Keratinocyte (primary cell): ENCODE measurements at regions not wholly inside any gene's neighbourhood (a gene's known extent, or its start where the extent isn't known, plus 50 kb on each side); places are given as distances from the start of the nearest gene placed in this dataset.
A peak's percentile ranks its signal among the peaks of the same experiment; 100 is the strongest.

Source experiments
- DNase-seq: peaks from one replicate; pipeline ENCODE4 v3.0.0-alpha.2; 2011; ENCODE audit warnings: low read depth, missing footprints, low spot score
- FAIRE-seq: peaks from 2 replicates; lab custom pipeline; 2011; peaks lifted over from hg19 to GRCh38; lab: Jason Lieb, UNC
- H2AFZ ChIP-seq: 2 replicates; pipeline ENCODE4 v1.6.0; 2012; ENCODE audit warnings: low read length, control low read depth, inconsistent platforms; ENCODE audit not compliant: control insufficient read depth
- H3K27ac ChIP-seq: 2 replicates; pipeline ENCODE4 v1.5.1; 2011; ENCODE audit warnings: low read length; ENCODE audit not compliant: control insufficient read depth, insufficient read depth
- H3K27me3 ChIP-seq: 3 replicates; pipeline ENCODE4 v1.6.0; 2011; ENCODE audit warnings: low read length; ENCODE audit not compliant: control insufficient read depth, insufficient read depth; ENCODE audit errors: extremely low read depth
- H3K36me3 ChIP-seq, 2 experiments: 2 replicates in 1 of 2; 3 replicates in 1 of 2; pipeline ENCODE4 v1.5.1; 2011; ENCODE audit warnings: low read length in 2 of 2, mild to moderate bottlenecking in 1 of 2; ENCODE audit not compliant: control insufficient read depth in 2 of 2, insufficient read depth in 2 of 2; ENCODE audit errors: extremely low read depth in 1 of 2
- H3K4me1 ChIP-seq: 3 replicates; pipeline ENCODE4 v1.5.1; 2011; ENCODE audit warnings: low read length; ENCODE audit not compliant: control insufficient read depth, insufficient read depth; ENCODE audit errors: extremely low read depth
- H3K4me2 ChIP-seq: 3 replicates; pipeline ENCODE4 v1.6.0; 2011; ENCODE audit warnings: low read depth, low read length; ENCODE audit not compliant: control insufficient read depth, insufficient read depth; ENCODE audit errors: extremely low read depth
- H3K4me3 ChIP-seq, 3 experiments: fragments of 200-600 bp in 1 of 3; sonication (generic) in 1 of 3; 2 replicates in 2 of 3; 3 replicates in 1 of 3; pipeline ENCODE4 v1.5.1; 2011 to 2016; ENCODE audit warnings: low read length in 3 of 3, mild to moderate bottlenecking in 3 of 3, control low read depth in 2 of 3, inconsistent platforms in 1 of 3, low read depth in 1 of 3, mixed read lengths in 1 of 3, mixed run types in 1 of 3, moderate library complexity in 1 of 3; ENCODE audit not compliant: control insufficient read depth in 2 of 3, insufficient read depth in 2 of 3; ENCODE audit errors: extremely low read depth in 1 of 3
- H3K79me2 ChIP-seq: 2 replicates; pipeline ENCODE4 v1.6.0; 2012; ENCODE audit warnings: low read length; ENCODE audit not compliant: control insufficient read depth, insufficient read depth
- H3K9ac ChIP-seq: 3 replicates; pipeline ENCODE4 v1.6.0; 2011; ENCODE audit warnings: low read length; ENCODE audit not compliant: control insufficient read depth, insufficient read depth; ENCODE audit errors: extremely low read depth
- H3K9me1 ChIP-seq: 3 replicates; pipeline ENCODE4 v1.6.0; 2011; ENCODE audit warnings: low read length; ENCODE audit not compliant: control insufficient read depth, insufficient read depth; ENCODE audit errors: extremely low read depth
- H3K9me3 ChIP-seq: 2 replicates; pipeline ENCODE4 v1.5.1; 2012; ENCODE audit warnings: low read depth, low read length; ENCODE audit not compliant: control insufficient read depth
- H4K20me1 ChIP-seq: 3 replicates; pipeline ENCODE4 v1.6.0; 2011; ENCODE audit warnings: low read length; ENCODE audit not compliant: control insufficient read depth, insufficient read depth; ENCODE audit errors: extremely low read depth
- CTCF ChIP-seq, 3 experiments: IDR thresholded peaks in 1 of 3; conservative IDR thresholded peaks in 1 of 3; optimal IDR thresholded peaks in 1 of 3; 2 replicates in 2 of 3; 3 replicates in 1 of 3; pipeline versions ENCODE3 to v1.5.1; 2011; ENCODE audit warnings: low read length in 3 of 3, mild to moderate bottlenecking in 3 of 3, moderate library complexity in 2 of 3, control low read depth in 1 of 3, inconsistent platforms in 1 of 3; ENCODE audit not compliant: insufficient read depth in 2 of 3; ENCODE audit errors: extremely low read depth in 1 of 3
- EZH2 ChIP-seq: IDR thresholded peaks from one replicate; pipeline ENCODE4 v1.6.1; 2012; ENCODE audit warnings: inconsistent platforms, mild to moderate bottlenecking, low read length, moderate library complexity
- dilution Hi-C: fragments of 300-500 bp; cut with MboI; formaldehyde crosslinking; loops from one replicate; pipeline ENCODE4 v1.7.0; 2020; ENCODE audit warnings: low sequenced_read_pairs; ENCODE audit not compliant: extremely low pct_ligation_motif_present

GRCh38 chr2:236746833-236747232 is 177.2 kb downstream of the ACKR3 start:
- Histone ChIP-seq H3K4me1 (peaks cover 53% of the 10 kb centered on the region), H3K9ac (no peak overlapping the region), H2AFZ (no peak overlapping the region), H3K4me3 (no peak overlapping the region), H3K27ac (peak overlapping the region; percentile 86), H3K4me2 (no peak overlapping the region), H3K36me3 (no peaks in the 10 kb centered on the region), H3K9me1 (peaks cover 5% of the 10 kb centered on the region), H3K27me3 (no peaks in the 10 kb centered on the region), H3K9me3 (no peaks in the 10 kb centered on the region), H3K79me2 (no peaks in the 10 kb centered on the region), H4K20me1 (no peaks in the 10 kb centered on the region)
- DNase-seq, result no peak
- dilution Hi-C loops, result no loop called here
- no peak for FAIRE-seq
- no peak for TF ChIP-seq CTCF (optimal IDR thresholded peaks at IDR 0.05 in 1 of 3, IDR thresholded peaks at IDR 0.05 in 1 of 3, conservative IDR thresholded peaks at IDR 0.05 in 1 of 3; ENCODE audit: extremely low read depth in 1 of 3, insufficient read depth in 2 of 3, low read length in 3 of 3)
- TF ChIP-seq EZH2, result no peak

GRCh38 chr2:236747426-236747825 is 177.8 kb downstream of the ACKR3 start:
- no peaks in the 10 kb centered on the region for H3K79me2 ChIP-seq
- DNase-seq (no peak), FAIRE-seq (no peak)
- H3K4me1 ChIP-seq, result peaks cover 53% of the 10 kb centered on the region
- H3K9me3 ChIP-seq, result no peaks in the 10 kb centered on the region
- no peak overlapping the region for H3K4me2 ChIP-seq
- H2AFZ ChIP-seq, result no peak overlapping the region
- no peaks in the 10 kb centered on the region for H3K36me3 ChIP-seq
- no peak overlapping the region for H3K4me3 ChIP-seq
- H3K9me1 ChIP-seq, result peaks cover 5% of the 10 kb centered on the region
- H3K27ac ChIP-seq, result no peak overlapping the region
- H3K9ac ChIP-seq, result no peak overlapping the region
- dilution Hi-C loops, result no loop called here
- H4K20me1 ChIP-seq, result no peaks in the 10 kb centered on the region
- TF ChIP-seq EZH2 (no peak), CTCF (optimal IDR thresholded peaks at IDR 0.05 in 1 of 3, IDR thresholded peaks at IDR 0.05 in 1 of 3, conservative IDR thresholded peaks at IDR 0.05 in 1 of 3; ENCODE audit: extremely low read depth in 1 of 3, insufficient read depth in 2 of 3, low read length in 3 of 3) (no peak)
- no peaks in the 10 kb centered on the region for H3K27me3 ChIP-seq
